Activated CD4-positive, alpha-beta T cell treated with anti-CD3 and anti-CD28 coated beads, Interleukin-2, amount 10 ng/mL, durations not matched to agents 24 days and 14 days (primary cell): ENCODE measurements at regions not wholly inside any gene's neighbourhood (a gene's known extent, or its start where the extent isn't known, plus 50 kb on each side); places are given as distances from the start of the nearest gene placed in this dataset.
"Not testable (repeated sequence)": the region's sequence is repeated elsewhere in the genome, so short reads cannot be mapped to it uniquely, and the experiment has no call there.

ENCODE experiments used
- DNase-seq: peaks from one replicate; pipeline ENCODE4 v3.0.0; 2022
- H3K27ac Mint-ChIP-seq: one replicate; pipeline ENCODE4 v1.8.0; 2022; ENCODE audit warnings: mild to moderate bottlenecking, mixed read lengths
- H3K27me3 Mint-ChIP-seq: one replicate; pipeline ENCODE4 v1.8.0; 2022; ENCODE audit warnings: mixed read lengths
- H3K36me3 Mint-ChIP-seq: one replicate; pipeline ENCODE4 v1.8.0; 2022; ENCODE audit warnings: low read depth, mild to moderate bottlenecking, mixed read lengths
- H3K4me1 Mint-ChIP-seq: one replicate; pipeline ENCODE4 v1.8.0; 2021; ENCODE audit warnings: mixed read lengths
- H3K4me3 Mint-ChIP-seq: one replicate; pipeline ENCODE4 v1.8.0; 2022; ENCODE audit warnings: mild to moderate bottlenecking, moderate library complexity, mixed read lengths
- H3K9me3 Mint-ChIP-seq: one replicate; pipeline ENCODE4 v1.8.0; 2021; ENCODE audit warnings: mixed read lengths
- intact Hi-C: fragments of 100-400 bp; cut with micrococcal nuclease; formaldehyde crosslinking; loops from one replicate; pipeline ENCODE4 v1.15.1; 2023

DNA sequence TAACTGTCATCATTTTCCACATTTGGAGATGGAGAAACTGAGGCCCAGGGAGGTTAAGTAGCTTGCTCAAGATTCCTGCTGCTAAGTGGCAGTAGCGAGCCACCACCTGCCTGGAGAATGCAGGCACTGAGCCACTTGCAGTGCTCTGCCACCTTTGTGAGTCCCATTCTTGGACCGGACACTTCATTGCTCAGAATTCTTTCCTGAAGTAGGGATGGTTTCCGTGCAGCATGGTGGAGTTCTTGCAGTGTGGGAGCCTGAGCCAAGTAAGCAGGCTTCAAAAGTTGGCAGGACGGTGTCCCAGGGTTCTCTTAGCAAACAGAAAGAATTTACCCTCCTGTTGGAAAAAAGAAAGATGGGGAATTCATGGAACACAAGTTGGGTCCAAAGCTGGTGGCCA is 115.0 kb upstream of the MMADHC start:
- DNase-seq = no peak
- H3K36me3 Mint-ChIP-seq = no peaks in the 10 kb centered on the region

GRCh38 chr2:149701241-149701640 is 113.7 kb upstream of the MMADHC start:
- H3K27ac Mint-ChIP-seq = no peak overlapping the region
- no peak overlapping the region for H3K4me3 Mint-ChIP-seq
- H3K36me3 Mint-ChIP-seq = no peaks in the 10 kb centered on the region
- no peak for DNase-seq
- intact Hi-C loops = no loop called here
- no peaks in the 10 kb centered on the region for H3K27me3 Mint-ChIP-seq
- no peaks in the 10 kb centered on the region for H3K9me3 Mint-ChIP-seq
- H3K4me1 Mint-ChIP-seq = no peaks in the 10 kb centered on the region

More for the DNA sequence above, 115.0 kb upstream of the MMADHC start:
- Mint-ChIP-seq H3K27ac (no peak overlapping the region), H3K4me1 (no peaks in the 10 kb centered on the region), H3K4me3 (no peak overlapping the region), H3K9me3 (no peaks in the 10 kb centered on the region), H3K27me3 (no peaks in the 10 kb centered on the region)
- intact Hi-C loops = no loop called here

GRCh38 chr2:149692961-149693396 is 105.4 kb upstream of the MMADHC start:
- no peak for DNase-seq
- Mint-ChIP-seq H3K4me1 (no peaks in the 10 kb centered on the region), H3K4me3 (no peak overlapping the region), H3K9me3 (no peaks in the 10 kb centered on the region), H3K27me3 (no peaks in the 10 kb centered on the region), H3K27ac (no peak overlapping the region), H3K36me3 (no peaks in the 10 kb centered on the region)
- intact Hi-C loops = no loop called here

- no peaks in the 10 kb centered on the region for H3K36me3 Mint-ChIP-seq
- H3K4me3 Mint-ChIP-seq = no peak overlapping the region
- H3K27me3 Mint-ChIP-seq = no peaks in the 10 kb centered on the region
- intact Hi-C loops = no loop called here
- H3K4me1 Mint-ChIP-seq = no peaks in the 10 kb centered on the region
- no peak for DNase-seq
- H3K27ac Mint-ChIP-seq = no peak overlapping the region
- no peaks in the 10 kb centered on the region for H3K9me3 Mint-ChIP-seq
These were observed 103.2 kb upstream of the MMADHC start for GRCh38 chr2:149690825-149691224.

- Mint-ChIP-seq H3K4me1 (no peaks in the 10 kb centered on the region), H3K4me3 (no peak overlapping the region), H3K27ac (no peak overlapping the region), H3K36me3 (no peaks in the 10 kb centered on the region), H3K9me3 (no peaks in the 10 kb centered on the region), H3K27me3 (no peaks in the 10 kb centered on the region)
- DNase-seq = no peak
- intact Hi-C loops = no loop called here
These were observed 99.5 kb upstream of the MMADHC start for GRCh38 chr2:149687052-149687427.

GRCh38 chr2:149686136-149687051 is 98.8 kb upstream of the MMADHC start:
- H3K27me3 Mint-ChIP-seq = no peaks in the 10 kb centered on the region
- no peaks in the 10 kb centered on the region for H3K4me1 Mint-ChIP-seq
- no peak overlapping the region for H3K27ac Mint-ChIP-seq
- intact Hi-C loops = no loop called here
- H3K9me3 Mint-ChIP-seq = no peaks in the 10 kb centered on the region
- H3K36me3 Mint-ChIP-seq = no peaks in the 10 kb centered on the region
- H3K4me3 Mint-ChIP-seq = no peak overlapping the region
- DNase-seq = no peak

DNA sequence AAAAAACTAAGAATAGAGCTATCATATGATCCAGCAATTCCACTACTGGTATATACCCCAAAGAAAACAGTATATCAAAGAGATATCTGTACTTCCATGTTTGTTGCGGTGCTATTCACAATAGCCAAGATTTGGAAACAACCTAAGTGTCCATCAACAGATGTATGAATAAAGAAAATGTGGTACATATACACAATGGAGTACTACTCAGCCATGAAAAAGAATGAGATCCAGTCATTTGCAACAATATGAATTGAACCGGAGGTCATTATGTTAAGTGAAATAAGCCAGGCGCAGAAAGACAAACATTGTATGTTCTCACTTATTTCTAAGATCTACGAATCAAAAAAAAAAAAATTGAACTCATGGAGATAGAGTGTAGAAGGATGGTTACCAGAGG is 97.8 kb upstream of the MMADHC start:
- DNase-seq, H3K9me3 Mint-ChIP-seq, intact Hi-C loops, H3K4me3 Mint-ChIP-seq, H3K27ac Mint-ChIP-seq, H3K4me1 Mint-ChIP-seq, H3K36me3 Mint-ChIP-seq, H3K27me3 Mint-ChIP-seq: not testable (repeated sequence)

DNA sequence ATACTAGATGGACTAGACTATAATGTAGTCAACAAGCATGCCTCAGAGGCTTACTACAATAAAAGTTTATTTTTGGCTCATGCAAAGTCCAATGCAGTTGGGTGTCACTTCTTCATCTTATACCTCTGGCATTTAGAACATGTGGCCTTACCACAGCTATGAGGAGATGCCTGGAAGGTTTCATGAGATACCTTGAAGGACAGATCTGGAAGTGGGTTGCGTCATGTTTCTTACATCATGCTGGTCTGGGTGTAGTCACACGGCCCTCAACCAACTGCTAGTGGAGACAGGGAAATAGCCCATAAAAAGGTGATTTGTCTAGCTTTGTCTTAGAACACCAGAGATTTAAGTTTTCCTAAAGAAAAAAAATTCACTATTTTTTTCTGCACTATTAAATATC is 91.7 kb upstream of the MMADHC start:
- H3K27me3 Mint-ChIP-seq = no peaks in the 10 kb centered on the region
- no peak for DNase-seq
- no peaks in the 10 kb centered on the region for H3K9me3 Mint-ChIP-seq
- intact Hi-C loops = no loop called here
- no peaks in the 10 kb centered on the region for H3K4me1 Mint-ChIP-seq
- no peak overlapping the region for H3K27ac Mint-ChIP-seq
- no peak overlapping the region for H3K4me3 Mint-ChIP-seq
- H3K36me3 Mint-ChIP-seq = no peaks in the 10 kb centered on the region

DNA sequence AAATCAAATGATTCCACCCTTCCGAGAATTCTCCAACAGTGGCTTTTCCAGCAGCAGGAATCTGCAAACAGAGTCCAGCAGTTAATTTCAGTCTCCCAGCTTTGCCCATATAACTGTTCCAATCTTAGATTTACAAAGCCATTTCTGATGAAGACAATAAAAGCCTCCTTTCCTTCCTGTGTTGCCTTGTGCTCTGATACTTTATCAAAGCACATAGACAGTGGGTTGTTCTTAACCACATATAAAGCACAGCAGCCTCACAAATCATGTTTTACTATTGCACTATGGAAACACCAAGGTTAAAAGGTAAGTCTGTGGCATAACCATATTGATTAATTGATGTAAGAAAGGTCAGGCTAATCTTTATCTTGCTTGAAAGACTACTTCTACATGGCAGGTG is 89.8 kb upstream of the MMADHC start:
- H3K27me3 Mint-ChIP-seq = no peaks in the 10 kb centered on the region
- H3K9me3 Mint-ChIP-seq = no peaks in the 10 kb centered on the region
- no peak overlapping the region for H3K4me3 Mint-ChIP-seq
- no peaks in the 10 kb centered on the region for H3K36me3 Mint-ChIP-seq
- no peaks in the 10 kb centered on the region for H3K4me1 Mint-ChIP-seq
- no peak overlapping the region for H3K27ac Mint-ChIP-seq
- intact Hi-C loops = no loop called here
- DNase-seq = no peak

DNA sequence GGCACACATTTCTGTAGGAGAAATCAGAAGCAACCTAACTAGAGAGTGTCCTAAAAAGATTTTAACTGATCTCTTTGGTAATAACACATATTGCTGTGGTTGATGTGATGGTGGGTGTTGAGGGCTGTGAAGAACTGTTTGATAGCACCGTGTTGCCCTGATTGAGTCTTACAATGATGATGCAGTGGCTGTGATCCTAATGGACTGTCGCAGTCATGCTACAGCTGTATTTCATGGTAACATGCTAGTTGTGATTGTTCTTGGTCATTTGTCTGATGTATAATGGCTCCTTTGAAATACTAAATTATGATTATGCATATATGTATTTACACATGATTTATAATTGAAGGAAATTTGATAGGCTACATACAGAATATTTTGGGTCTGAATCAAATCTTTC is 82.5 kb upstream of the MMADHC start:
- DNase-seq = no peak
- intact Hi-C loops = no loop called here
- no peaks in the 10 kb centered on the region for H3K36me3 Mint-ChIP-seq
- H3K4me3 Mint-ChIP-seq = no peak overlapping the region
- no peaks in the 10 kb centered on the region for H3K4me1 Mint-ChIP-seq
- no peaks in the 10 kb centered on the region for H3K27me3 Mint-ChIP-seq
- no peaks in the 10 kb centered on the region for H3K9me3 Mint-ChIP-seq
- no peak overlapping the region for H3K27ac Mint-ChIP-seq

- H3K27ac Mint-ChIP-seq = no peak overlapping the region
- no peaks in the 10 kb centered on the region for H3K27me3 Mint-ChIP-seq
- no peak for DNase-seq
- intact Hi-C loops = no loop called here
- H3K36me3 Mint-ChIP-seq = no peaks in the 10 kb centered on the region
- no peaks in the 10 kb centered on the region for H3K9me3 Mint-ChIP-seq
- no peak overlapping the region for H3K4me3 Mint-ChIP-seq
- no peaks in the 10 kb centered on the region for H3K4me1 Mint-ChIP-seq
These were observed 79.3 kb upstream of the MMADHC start for GRCh38 chr2:149666809-149667320.

- no peak for DNase-seq
- Mint-ChIP-seq H3K9me3 (no peaks in the 10 kb centered on the region), H3K36me3 (no peaks in the 10 kb centered on the region), H3K4me1 (no peaks in the 10 kb centered on the region), H3K4me3 (no peak overlapping the region), H3K27ac (no peak overlapping the region), H3K27me3 (no peaks in the 10 kb centered on the region)
- intact Hi-C loops = no loop called here
These were observed 77.3 kb upstream of the MMADHC start for GRCh38 chr2:149664896-149665295.

DNA sequence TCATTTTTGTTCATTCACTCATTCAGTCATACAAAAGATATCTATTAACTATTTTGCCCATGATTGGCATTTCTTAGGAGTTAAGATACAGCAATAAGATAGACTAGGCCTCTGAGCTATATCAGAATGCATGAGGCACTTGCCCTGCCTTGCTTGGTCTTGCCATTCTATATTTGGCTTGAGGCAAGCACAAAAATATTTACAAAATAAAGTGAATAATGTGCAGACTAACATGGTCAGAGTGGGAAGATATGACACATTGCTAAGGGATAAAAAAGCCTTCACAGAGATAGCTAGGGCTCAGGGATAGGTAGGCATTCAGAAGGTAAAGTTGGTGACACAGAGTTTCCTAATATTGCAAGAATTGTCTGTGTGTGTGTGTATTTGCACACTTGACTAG is 75.0 kb upstream of the MMADHC start:
- intact Hi-C loops = no loop called here
- H3K4me3 Mint-ChIP-seq = no peak overlapping the region
- no peaks in the 10 kb centered on the region for H3K4me1 Mint-ChIP-seq
- H3K9me3 Mint-ChIP-seq = no peaks in the 10 kb centered on the region
- no peak for DNase-seq
- no peak overlapping the region for H3K27ac Mint-ChIP-seq
- H3K27me3 Mint-ChIP-seq = no peaks in the 10 kb centered on the region
- no peaks in the 10 kb centered on the region for H3K36me3 Mint-ChIP-seq

DNA sequence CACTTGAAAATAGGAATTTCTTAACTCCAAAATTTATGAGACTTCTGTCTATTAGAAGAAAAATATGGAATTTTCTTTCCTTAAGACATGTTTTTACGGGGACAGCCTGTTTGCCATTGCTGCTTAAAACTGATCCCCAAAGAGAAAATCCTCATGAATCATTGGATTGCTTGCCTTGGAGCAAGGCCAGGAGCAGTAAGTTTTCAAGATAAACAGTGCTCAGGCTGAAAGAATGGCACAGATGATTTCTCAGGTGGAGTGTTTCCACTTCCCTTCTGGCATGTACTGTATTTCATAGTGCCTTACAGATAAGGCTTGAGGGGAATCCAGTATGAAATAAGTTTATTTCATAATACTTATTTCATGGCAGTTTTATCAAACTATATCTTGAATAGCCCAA is 74.3 kb upstream of the MMADHC start:
- DNase-seq = no peak
- H3K36me3 Mint-ChIP-seq = no peaks in the 10 kb centered on the region
- intact Hi-C loops = no loop called here
- H3K27ac Mint-ChIP-seq = no peak overlapping the region
- H3K9me3 Mint-ChIP-seq = no peaks in the 10 kb centered on the region
- H3K4me3 Mint-ChIP-seq = no peak overlapping the region
- H3K27me3 Mint-ChIP-seq = no peaks in the 10 kb centered on the region
- no peaks in the 10 kb centered on the region for H3K4me1 Mint-ChIP-seq

DNA sequence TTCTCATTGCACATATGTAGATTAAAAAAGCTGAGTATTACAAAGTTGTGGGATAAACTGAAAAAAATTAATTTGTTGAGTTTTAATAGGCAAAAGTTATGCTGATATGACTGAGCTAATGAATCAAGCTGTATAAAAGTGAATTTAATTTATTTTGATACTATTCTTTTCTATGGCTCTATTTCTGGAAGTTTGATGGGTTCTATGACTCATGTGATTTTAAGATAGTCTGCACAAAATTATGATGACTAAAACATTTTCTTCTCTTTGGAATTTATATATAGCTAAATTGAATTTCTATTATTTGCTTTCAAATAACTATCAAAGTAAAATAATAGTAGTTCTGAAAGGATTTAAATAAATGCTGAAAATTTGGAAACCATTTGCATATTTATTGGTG is 71.0 kb upstream of the MMADHC start:
- no peaks in the 10 kb centered on the region for H3K9me3 Mint-ChIP-seq
- no peaks in the 10 kb centered on the region for H3K27me3 Mint-ChIP-seq
- no peaks in the 10 kb centered on the region for H3K36me3 Mint-ChIP-seq
- H3K4me3 Mint-ChIP-seq = no peak overlapping the region
- no peaks in the 10 kb centered on the region for H3K4me1 Mint-ChIP-seq
- intact Hi-C loops = no loop called here
- no peak overlapping the region for H3K27ac Mint-ChIP-seq
- DNase-seq = no peak
